ENCODE measurements at regions not wholly inside any gene's neighbourhood (a gene's known extent, or its start where the extent isn't known, plus 50 kb on each side); places are given as distances from the start of the nearest gene placed in this dataset.

GRCh38 chr3:94617312-94617711 is 554.5 kb downstream of the NSUN3 start:
- Histone ChIP-seq H3K27me3 (ENCODE audit: insufficient read depth in 3 of 3, low read length in 2 of 3) (no peaks in the 10 kb centered on the region), H3K4me1 (no peaks in the 10 kb centered on the region), H3K36me3 (ENCODE audit: insufficient read depth in 1 of 2, low read depth in 1 of 2) (no peaks in the 10 kb centered on the region), H3K9me3 (no peaks in the 10 kb centered on the region), H3K4me3 (no peak overlapping the region), H3K27ac (no peak overlapping the region)
- no peak for TF ChIP-seq CTCF (IDR thresholded peaks at IDR 0.05)
- ATAC-seq (no peak), DNase-seq (no peak)
- intact Hi-C loops (cut with DNase I), result no loop called here
- 88 to 97% (median 92%) methylated on average over 2 of the region's 2 CpGs for WGBS, 3 donors

- no peak for ATAC-seq
Measured at GRCh38 chr3:94619643-94620042, 556.8 kb downstream of the NSUN3 start.

GRCh38 chr3:94626573-94626972 is 563.7 kb downstream of the NSUN3 start:
- H3K9me3 ChIP-seq, result no peaks in the 10 kb centered on the region
- DNase-seq (no peak), ATAC-seq (no peak)
- no peak overlapping the region for H3K4me3 ChIP-seq
- H3K36me3 ChIP-seq (ENCODE audit: insufficient read depth in 1 of 2, low read depth in 1 of 2), result no peaks in the 10 kb centered on the region
- H3K27me3 ChIP-seq (ENCODE audit: insufficient read depth in 3 of 3, low read length in 2 of 3), result no peaks in the 10 kb centered on the region
- 43 to 94% (median 46%) methylated on average over 1 of the region's 1 CpG for WGBS, 3 donors
- no peak overlapping the region for H3K27ac ChIP-seq
- no peaks in the 10 kb centered on the region for H3K4me1 ChIP-seq
- TF ChIP-seq CTCF (IDR thresholded peaks at IDR 0.05), result no peak
- intact Hi-C loops (cut with DNase I), result no loop called here

More at GRCh38 chr3:94619643-94620042, 556.8 kb downstream of the NSUN3 start:
- Histone ChIP-seq H3K27me3 (ENCODE audit: insufficient read depth in 3 of 3, low read length in 2 of 3) (no peaks in the 10 kb centered on the region), H3K4me1 (no peaks in the 10 kb centered on the region), H3K4me3 (no peak overlapping the region), H3K27ac (no peak overlapping the region), H3K9me3 (no peaks in the 10 kb centered on the region), H3K36me3 (ENCODE audit: insufficient read depth in 1 of 2, low read depth in 1 of 2) (no peaks in the 10 kb centered on the region)
- no peak for DNase-seq
- intact Hi-C loops (cut with DNase I), result no loop called here
- 73 to 82% (median 79%) methylated on average over 3 of the region's 3 CpGs for WGBS, 3 donors
- TF ChIP-seq CTCF (IDR thresholded peaks at IDR 0.05), result no peak

- Histone ChIP-seq H3K27ac (no peak overlapping the region), H3K27me3 (ENCODE audit: insufficient read depth in 3 of 3, low read length in 2 of 3) (no peaks in the 10 kb centered on the region), H3K9me3 (no peaks in the 10 kb centered on the region), H3K4me1 (no peaks in the 10 kb centered on the region), H3K4me3 (no peak overlapping the region), H3K36me3 (ENCODE audit: insufficient read depth in 1 of 2, low read depth in 1 of 2) (no peaks in the 10 kb centered on the region)
- 78 to 86% (median 79%) methylated on average over 1 of the region's 1 CpG for WGBS, 3 donors
- ATAC-seq (no peak), DNase-seq (no peak)
- no peak for TF ChIP-seq CTCF (IDR thresholded peaks at IDR 0.05)
- intact Hi-C loops (cut with DNase I), result no loop called here
Measured at GRCh38 chr3:94627689-94628088, 564.8 kb downstream of the NSUN3 start.

- ATAC-seq, result no peak
- intact Hi-C loops (cut with DNase I), result no loop called here
- WGBS, 3 donors, result 87 to 92% (median 90%) methylated on average over 3 of the region's 3 CpGs
Measured at GRCh38 chr3:94643400-94643799, 580.5 kb downstream of the NSUN3 start.

More at GRCh38 chr3:94643400-94643799, 580.5 kb downstream of the NSUN3 start:
- Histone ChIP-seq H3K27me3 (ENCODE audit: insufficient read depth in 3 of 3, low read length in 2 of 3) (no peaks in the 10 kb centered on the region), H3K9me3 (no peaks in the 10 kb centered on the region), H3K4me3 (no peak overlapping the region), H3K4me1 (no peaks in the 10 kb centered on the region), H3K36me3 (ENCODE audit: insufficient read depth in 1 of 2, low read depth in 1 of 2) (no peaks in the 10 kb centered on the region), H3K27ac (no peak overlapping the region)
- no peak for TF ChIP-seq CTCF (IDR thresholded peaks at IDR 0.05)
- no peak for DNase-seq
